ENCODE measurements at regions not wholly inside any gene's neighbourhood (a gene's known extent, or its start where the extent isn't known, plus 50 kb on each side); places are given as distances from the start of the nearest gene placed in this dataset.

GRCh38 chr17:53736516-53737240, 86.0 kb upstream of the KIF2B start:
- TF ChIP-seq ARNTL (CRISPR knock-in tag; IDR thresholded peaks at IDR 0.05; ENCODE audit: borderline replicate concordance, low read depth) = no peak
- TF ChIP-seq OSR1 (CRISPR knock-in tag; IDR thresholded peaks at IDR 0.05) = no peak
- no peak for TF ChIP-seq ZNF565 (CRISPR knock-in tag; conservative IDR thresholded peaks at IDR 0.05; ENCODE audit: low read depth)
- ATAC-seq = no peak

DNA sequence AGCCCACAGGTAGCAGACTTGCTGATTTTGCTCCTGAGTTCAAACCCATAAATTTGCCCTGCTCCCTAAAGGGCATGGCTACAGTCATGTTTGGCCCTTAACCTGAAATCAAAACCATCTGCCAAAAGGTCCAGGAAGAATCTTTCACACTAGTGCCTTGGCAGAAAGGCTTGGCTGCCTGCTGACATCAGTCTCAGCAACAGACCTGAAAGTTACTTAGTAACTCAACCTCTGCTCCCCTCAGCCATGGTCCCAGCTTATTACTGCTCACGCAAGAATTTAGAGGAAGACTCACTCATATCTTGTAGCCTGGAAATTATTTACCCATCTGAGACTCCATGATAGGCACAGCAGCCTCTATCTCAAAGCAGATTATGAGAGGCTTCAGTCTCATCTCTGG, 98.0 kb upstream of the KIF2B start:
- no peak for ATAC-seq
- TF ChIP-seq, protein P1, sequence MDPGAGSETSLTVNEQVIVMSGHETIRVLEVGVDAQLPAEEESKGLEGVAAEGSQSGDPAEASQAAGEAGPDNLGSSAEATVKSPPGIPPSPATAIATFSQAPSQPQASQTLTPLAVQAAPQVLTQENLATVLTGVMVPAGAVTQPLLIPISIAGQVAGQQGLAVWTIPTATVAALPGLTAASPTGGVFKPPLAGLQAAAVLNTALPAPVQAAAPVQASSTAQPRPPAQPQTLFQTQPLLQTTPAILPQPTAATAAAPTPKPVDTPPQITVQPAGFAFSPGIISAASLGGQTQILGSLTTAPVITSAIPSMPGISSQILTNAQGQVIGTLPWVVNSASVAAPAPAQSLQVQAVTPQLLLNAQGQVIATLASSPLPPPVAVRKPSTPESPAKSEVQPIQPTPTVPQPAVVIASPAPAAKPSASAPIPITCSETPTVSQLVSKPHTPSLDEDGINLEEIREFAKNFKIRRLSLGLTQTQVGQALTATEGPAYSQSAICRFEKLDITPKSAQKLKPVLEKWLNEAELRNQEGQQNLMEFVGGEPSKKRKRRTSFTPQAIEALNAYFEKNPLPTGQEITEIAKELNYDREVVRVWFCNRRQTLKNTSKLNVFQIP (CRISPR knock-in tag; IDR thresholded peaks at IDR 0.05; ENCODE audit: borderline replicate concordance, low read depth) = no peak
- no peak for TF ChIP-seq ZFP30 (CRISPR knock-in tag; IDR thresholded peaks at IDR 0.05)
- TF ChIP-seq CSDC2 (CRISPR knock-in tag; IDR thresholded peaks at IDR 0.05) = no peak
- TF ChIP-seq SNAI2 (CRISPR knock-in tag; IDR thresholded peaks at IDR 0.05) = no peak
- TF ChIP-seq, protein P2, sequence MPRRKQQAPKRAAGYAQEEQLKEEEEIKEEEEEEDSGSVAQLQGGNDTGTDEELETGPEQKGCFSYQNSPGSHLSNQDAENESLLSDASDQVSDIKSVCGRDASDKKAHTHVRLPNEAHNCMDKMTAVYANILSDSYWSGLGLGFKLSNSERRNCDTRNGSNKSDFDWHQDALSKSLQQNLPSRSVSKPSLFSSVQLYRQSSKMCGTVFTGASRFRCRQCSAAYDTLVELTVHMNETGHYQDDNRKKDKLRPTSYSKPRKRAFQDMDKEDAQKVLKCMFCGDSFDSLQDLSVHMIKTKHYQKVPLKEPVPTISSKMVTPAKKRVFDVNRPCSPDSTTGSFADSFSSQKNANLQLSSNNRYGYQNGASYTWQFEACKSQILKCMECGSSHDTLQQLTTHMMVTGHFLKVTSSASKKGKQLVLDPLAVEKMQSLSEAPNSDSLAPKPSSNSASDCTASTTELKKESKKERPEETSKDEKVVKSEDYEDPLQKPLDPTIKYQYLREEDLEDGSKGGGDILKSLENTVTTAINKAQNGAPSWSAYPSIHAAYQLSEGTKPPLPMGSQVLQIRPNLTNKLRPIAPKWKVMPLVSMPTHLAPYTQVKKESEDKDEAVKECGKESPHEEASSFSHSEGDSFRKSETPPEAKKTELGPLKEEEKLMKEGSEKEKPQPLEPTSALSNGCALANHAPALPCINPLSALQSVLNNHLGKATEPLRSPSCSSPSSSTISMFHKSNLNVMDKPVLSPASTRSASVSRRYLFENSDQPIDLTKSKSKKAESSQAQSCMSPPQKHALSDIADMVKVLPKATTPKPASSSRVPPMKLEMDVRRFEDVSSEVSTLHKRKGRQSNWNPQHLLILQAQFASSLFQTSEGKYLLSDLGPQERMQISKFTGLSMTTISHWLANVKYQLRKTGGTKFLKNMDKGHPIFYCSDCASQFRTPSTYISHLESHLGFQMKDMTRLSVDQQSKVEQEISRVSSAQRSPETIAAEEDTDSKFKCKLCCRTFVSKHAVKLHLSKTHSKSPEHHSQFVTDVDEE (CRISPR knock-in tag; IDR thresholded peaks at IDR 0.05) = no peak
- TF ChIP-seq RARB (CRISPR knock-in tag; IDR thresholded peaks at IDR 0.05) = no peak
- TF ChIP-seq BACH2 (CRISPR knock-in tag; IDR thresholded peaks at IDR 0.05; ENCODE audit: borderline replicate concordance) = no peak
- TF ChIP-seq ZFP3 (CRISPR knock-in tag; IDR thresholded peaks at IDR 0.05) = no peak
- no peak for TF ChIP-seq TOX (CRISPR knock-in tag; IDR thresholded peaks at IDR 0.05; ENCODE audit: borderline replicate concordance)
- no peak for TF ChIP-seq ESRRG (CRISPR knock-in tag; IDR thresholded peaks at IDR 0.05)
- TF ChIP-seq ZNF70 (CRISPR knock-in tag; IDR thresholded peaks at IDR 0.05) = no peak
- TF ChIP-seq, protein P3, sequence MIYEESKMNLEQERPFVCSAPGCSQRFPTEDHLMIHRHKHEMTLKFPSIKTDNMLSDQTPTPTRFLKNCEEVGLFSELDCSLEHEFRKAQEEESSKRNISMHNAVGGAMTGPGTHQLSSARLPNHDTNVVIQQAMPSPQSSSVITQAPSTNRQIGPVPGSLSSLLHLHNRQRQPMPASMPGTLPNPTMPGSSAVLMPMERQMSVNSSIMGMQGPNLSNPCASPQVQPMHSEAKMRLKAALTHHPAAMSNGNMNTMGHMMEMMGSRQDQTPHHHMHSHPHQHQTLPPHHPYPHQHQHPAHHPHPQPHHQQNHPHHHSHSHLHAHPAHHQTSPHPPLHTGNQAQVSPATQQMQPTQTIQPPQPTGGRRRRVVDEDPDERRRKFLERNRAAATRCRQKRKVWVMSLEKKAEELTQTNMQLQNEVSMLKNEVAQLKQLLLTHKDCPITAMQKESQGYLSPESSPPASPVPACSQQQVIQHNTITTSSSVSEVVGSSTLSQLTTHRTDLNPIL (CRISPR knock-in tag; IDR thresholded peaks at IDR 0.05; ENCODE audit: low read depth) = no peak
- no peak for TF ChIP-seq ARNTL (CRISPR knock-in tag; IDR thresholded peaks at IDR 0.05; ENCODE audit: borderline replicate concordance, low read depth)
- no peak for TF ChIP-seq ISL1 (CRISPR knock-in tag; IDR thresholded peaks at IDR 0.05)
- no peak for TF ChIP-seq GLIS3 (CRISPR knock-in tag; IDR thresholded peaks at IDR 0.05)
- TF ChIP-seq ZNF565 (CRISPR knock-in tag; conservative IDR thresholded peaks at IDR 0.05; ENCODE audit: low read depth) = no peak
- TF ChIP-seq ZNF8 (CRISPR knock-in tag; IDR thresholded peaks at IDR 0.05) = no peak
- TF ChIP-seq TCF4 (CRISPR knock-in tag; IDR thresholded peaks at IDR 0.05; ENCODE audit: borderline replicate concordance) = no peak
- TF ChIP-seq PPARA (CRISPR knock-in tag; IDR thresholded peaks at IDR 0.05; ENCODE audit: borderline replicate concordance) = no peak

GRCh38 chr17:53722407-53722806, 100.3 kb upstream of the KIF2B start:
- peak; percentile 95 for ATAC-seq
- TF ChIP-seq ISL1 (CRISPR knock-in tag; IDR thresholded peaks at IDR 0.05) (peak; percentile 51; the same call in 1 of the 2 replicates), PPARA (CRISPR knock-in tag; IDR thresholded peaks at IDR 0.05; ENCODE audit: borderline replicate concordance) (no peak), GLIS3 (CRISPR knock-in tag; IDR thresholded peaks at IDR 0.05) (no peak), ZFP3 (CRISPR knock-in tag; IDR thresholded peaks at IDR 0.05) (peak; percentile 41; the same call in 1 of the 2 replicates), ZC3H10 (CRISPR knock-in tag; IDR thresholded peaks at IDR 0.05) (no peak), CSDC2 (CRISPR knock-in tag; IDR thresholded peaks at IDR 0.05) (no peak), ARNTL (CRISPR knock-in tag; IDR thresholded peaks at IDR 0.05; ENCODE audit: borderline replicate concordance, low read depth) (no peak), ZFP30 (CRISPR knock-in tag; IDR thresholded peaks at IDR 0.05) (no peak), ZNF70 (CRISPR knock-in tag; IDR thresholded peaks at IDR 0.05) (no peak), BACH2 (CRISPR knock-in tag; IDR thresholded peaks at IDR 0.05; ENCODE audit: borderline replicate concordance) (no peak), ZNF8 (CRISPR knock-in tag; IDR thresholded peaks at IDR 0.05) (no peak)
- TF ChIP-seq, protein P4, sequence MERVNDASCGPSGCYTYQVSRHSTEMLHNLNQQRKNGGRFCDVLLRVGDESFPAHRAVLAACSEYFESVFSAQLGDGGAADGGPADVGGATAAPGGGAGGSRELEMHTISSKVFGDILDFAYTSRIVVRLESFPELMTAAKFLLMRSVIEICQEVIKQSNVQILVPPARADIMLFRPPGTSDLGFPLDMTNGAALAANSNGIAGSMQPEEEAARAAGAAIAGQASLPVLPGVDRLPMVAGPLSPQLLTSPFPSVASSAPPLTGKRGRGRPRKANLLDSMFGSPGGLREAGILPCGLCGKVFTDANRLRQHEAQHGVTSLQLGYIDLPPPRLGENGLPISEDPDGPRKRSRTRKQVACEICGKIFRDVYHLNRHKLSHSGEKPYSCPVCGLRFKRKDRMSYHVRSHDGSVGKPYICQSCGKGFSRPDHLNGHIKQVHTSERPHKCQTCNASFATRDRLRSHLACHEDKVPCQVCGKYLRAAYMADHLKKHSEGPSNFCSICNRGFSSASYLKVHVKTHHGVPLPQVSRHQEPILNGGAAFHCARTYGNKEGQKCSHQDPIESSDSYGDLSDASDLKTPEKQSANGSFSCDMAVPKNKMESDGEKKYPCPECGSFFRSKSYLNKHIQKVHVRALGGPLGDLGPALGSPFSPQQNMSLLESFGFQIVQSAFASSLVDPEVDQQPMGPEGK (CRISPR knock-in tag; IDR thresholded peaks at IDR 0.05; ENCODE audit: borderline replicate concordance) = peak; percentile 55; the same call in 1 of the 2 replicates

All from SK-N-SH treated with all-trans-retinoic acid at 6 μM for 48 hours (cell line).